AG04450 (cell line): ENCODE measurements at regions not wholly inside any gene's neighbourhood (a gene's known extent, or its start where the extent isn't known, plus 50 kb on each side); places are given as distances from the start of the nearest gene placed in this dataset.

ENCODE experiments used
- CTCF ChIA-PET: fragments of 300-600, 350-600 bp; formaldehyde crosslinking; extraction: SDS; loops from one replicate; lab custom pipeline; 2022; ENCODE audit warnings: antibody characterized with exemption, inconsistent platforms; lab: Charles Lee
- POLR2A ChIA-PET: fragments of 350-600 bp; formaldehyde crosslinking; extraction: SDS; loops from one replicate; lab custom pipeline; 2021; ENCODE audit warnings: antibody characterized with exemption, inconsistent platforms; lab: Yijun Ruan, JAX
- DNase-seq: peaks from one replicate; pipeline ENCODE4 v3.0.0-alpha.2; 2011; ENCODE audit warnings: low read depth, low spot score
- H3K27ac ChIP-seq: one replicate; pipeline ENCODE4 v1.5.1; 2012; ENCODE audit warnings: low read depth, low read length, control low read depth
- H3K27me3 ChIP-seq: one replicate; pipeline ENCODE4 v1.6.0; 2012; ENCODE audit warnings: low read length; ENCODE audit not compliant: control insufficient read depth, insufficient read depth
- H3K4me3 ChIP-seq: 2 replicates; pipeline ENCODE4 v1.5.1; 2011; ENCODE audit warnings: mild to moderate bottlenecking, low read depth, low read length, control low read depth
- H3K9me3 ChIP-seq: 2 replicates; pipeline ENCODE4 v1.5.1; 2012; ENCODE audit warnings: low read length; ENCODE audit not compliant: control insufficient read depth, insufficient read depth
- CTCF ChIP-seq: IDR thresholded peaks from 2 replicates; pipeline ENCODE4 v1.5.1; 2011; ENCODE audit warnings: low read depth, low read length, control low read depth, inconsistent platforms

- TF ChIP-seq CTCF, result no peak
- ChIA-PET POLR2A (no interaction called here), CTCF (no interaction called here)
- DNase-seq, result no peak
- Histone ChIP-seq H3K4me3 (no peak overlapping the region), H3K9me3 (peaks cover 4% of the 10 kb centered on the region; the same call in 1 of the 2 replicates), H3K27me3 (no peaks in the 10 kb centered on the region), H3K27ac (no peak overlapping the region)
Observed at GRCh38 chr4:10256203-10256602, 139.6 kb upstream of the WDR1 start.

- Histone ChIP-seq H3K9me3 (peaks cover 4% of the 10 kb centered on the region; the same call in 1 of the 2 replicates), H3K4me3 (no peak overlapping the region), H3K27ac (no peak overlapping the region), H3K27me3 (no peaks in the 10 kb centered on the region)
- TF ChIP-seq CTCF, result no peak
- ChIA-PET CTCF (no interaction called here), POLR2A (no interaction called here)
- no peak for DNase-seq
Observed at GRCh38 chr4:10253765-10254164, 137.2 kb upstream of the WDR1 start.

- Histone ChIP-seq H3K9me3 (no peaks in the 10 kb centered on the region), H3K27ac (no peak overlapping the region), H3K4me3 (no peak overlapping the region), H3K27me3 (no peaks in the 10 kb centered on the region)
- no peak for TF ChIP-seq CTCF
- POLR2A ChIA-PET, result no interaction called here
- CTCF ChIA-PET, result no interaction called here
- DNase-seq, result no peak
Observed at GRCh38 chr4:10245751-10246150, 129.2 kb upstream of the WDR1 start.

GRCh38 chr4:10243856-10244255 is 127.3 kb upstream of the WDR1 start:
- TF ChIP-seq CTCF, result no peak
- Histone ChIP-seq H3K27ac (no peak overlapping the region), H3K27me3 (no peaks in the 10 kb centered on the region), H3K9me3 (no peaks in the 10 kb centered on the region), H3K4me3 (no peak overlapping the region)
- POLR2A ChIA-PET, result no interaction called here
- DNase-seq, result no peak
- CTCF ChIA-PET, result no interaction called here

- ChIA-PET POLR2A (no interaction called here), CTCF (no interaction called here)
- Histone ChIP-seq H3K4me3 (no peak overlapping the region), H3K27me3 (no peaks in the 10 kb centered on the region), H3K27ac (no peak overlapping the region), H3K9me3 (no peaks in the 10 kb centered on the region)
- no peak for DNase-seq
- TF ChIP-seq CTCF, result no peak
Observed at GRCh38 chr4:10240691-10241090, 124.1 kb upstream of the WDR1 start.
